RWPE2 (cell line): ENCODE measurements at regions not wholly inside any gene's neighbourhood (a gene's known extent, or its start where the extent isn't known, plus 50 kb on each side); places are given as distances from the start of the nearest gene placed in this dataset.

ENCODE experiments used
- ATAC-seq: fragments of 200-7000 bp; cut with Tn5 transposase; 3 replicates; pipeline ENCODE4 v1.9.1; 2021; ENCODE audit warnings: low read depth
- DNase-seq: peaks from one replicate; pipeline ENCODE4 v3.0.0-alpha.2; 2020; ENCODE audit warnings: low spot score
- H3K27ac ChIP-seq: fragments of 450-650 bp; 2 replicates; pipeline ENCODE4 v1.5.1; 2017; ENCODE audit warnings: mild to moderate bottlenecking; ENCODE audit not compliant: poor library complexity, severe bottlenecking
- H3K27me3 ChIP-seq: fragments of 250-450 bp; sonication (Bioruptor Pico); 2 replicates; pipeline ENCODE4 v1.5.1; 2021; ENCODE audit warnings: mild to moderate bottlenecking, moderate library complexity; ENCODE audit not compliant: insufficient read depth, poor library complexity, severe bottlenecking
- H3K36me3 ChIP-seq: fragments of 250-450 bp; sonication (Bioruptor Pico); 2 replicates; pipeline ENCODE4 v1.5.1; 2020; ENCODE audit warnings: low read depth, mild to moderate bottlenecking, moderate library complexity
- H3K4me1 ChIP-seq: fragments of 250-450 bp; sonication (Bioruptor Pico); 2 replicates; pipeline ENCODE4 v1.5.1; 2021; ENCODE audit warnings: mild to moderate bottlenecking, moderate library complexity; ENCODE audit not compliant: insufficient read depth, poor library complexity, severe bottlenecking
- H3K4me3 ChIP-seq: fragments of 250-450 bp; sonication (Bioruptor Pico); 2 replicates; pipeline ENCODE4 v1.5.1; 2021; ENCODE audit warnings: mild to moderate bottlenecking, moderate library complexity; ENCODE audit not compliant: severe bottlenecking
- H3K9me3 ChIP-seq: fragments of 250-450 bp; sonication (Bioruptor Pico); 2 replicates; pipeline ENCODE4 v1.5.1; 2021; ENCODE audit warnings: mild to moderate bottlenecking, moderate library complexity; ENCODE audit not compliant: severe bottlenecking
- TF ChIP-seq, protein P1 (sequence below): fragments of 450-650 bp; IDR thresholded peaks from one replicate; pipeline ENCODE4 v1.5.1; 2017; ENCODE audit warnings: mild to moderate bottlenecking, moderate library complexity; ENCODE audit not compliant: poor library complexity, severe bottlenecking

DNA sequence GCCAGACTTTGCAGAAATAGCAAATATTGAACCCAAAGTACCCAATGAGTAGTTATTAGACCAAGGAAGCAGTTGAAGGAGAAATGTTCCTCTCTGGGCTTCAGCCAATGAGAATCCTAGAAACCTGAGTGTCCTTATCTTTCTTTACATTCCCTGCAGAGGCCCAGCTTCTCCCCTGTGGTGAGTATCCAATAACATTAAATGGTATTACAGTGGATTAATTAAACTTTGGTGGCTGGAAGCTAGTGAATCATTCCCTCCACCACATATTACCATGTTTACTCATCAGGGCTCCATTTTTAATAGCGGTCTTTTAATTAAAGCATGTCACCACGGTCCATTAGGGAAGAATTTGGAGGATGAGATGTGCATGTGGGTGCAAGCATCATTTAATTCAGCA lies 74.0 kb downstream of the UNC5CL start:
- DNase-seq (no peak), ATAC-seq (no peak)
- no peak overlapping the region for H3K27ac ChIP-seq
- no peak overlapping the region for H3K4me3 ChIP-seq
- no peaks in the 10 kb centered on the region for H3K27me3 ChIP-seq
- no peaks in the 10 kb centered on the region for H3K9me3 ChIP-seq
- TF ChIP-seq, protein P1, sequence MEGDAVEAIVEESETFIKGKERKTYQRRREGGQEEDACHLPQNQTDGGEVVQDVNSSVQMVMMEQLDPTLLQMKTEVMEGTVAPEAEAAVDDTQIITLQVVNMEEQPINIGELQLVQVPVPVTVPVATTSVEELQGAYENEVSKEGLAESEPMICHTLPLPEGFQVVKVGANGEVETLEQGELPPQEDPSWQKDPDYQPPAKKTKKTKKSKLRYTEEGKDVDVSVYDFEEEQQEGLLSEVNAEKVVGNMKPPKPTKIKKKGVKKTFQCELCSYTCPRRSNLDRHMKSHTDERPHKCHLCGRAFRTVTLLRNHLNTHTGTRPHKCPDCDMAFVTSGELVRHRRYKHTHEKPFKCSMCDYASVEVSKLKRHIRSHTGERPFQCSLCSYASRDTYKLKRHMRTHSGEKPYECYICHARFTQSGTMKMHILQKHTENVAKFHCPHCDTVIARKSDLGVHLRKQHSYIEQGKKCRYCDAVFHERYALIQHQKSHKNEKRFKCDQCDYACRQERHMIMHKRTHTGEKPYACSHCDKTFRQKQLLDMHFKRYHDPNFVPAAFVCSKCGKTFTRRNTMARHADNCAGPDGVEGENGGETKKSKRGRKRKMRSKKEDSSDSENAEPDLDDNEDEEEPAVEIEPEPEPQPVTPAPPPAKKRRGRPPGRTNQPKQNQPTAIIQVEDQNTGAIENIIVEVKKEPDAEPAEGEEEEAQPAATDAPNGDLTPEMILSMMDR: no peak
- no peaks in the 10 kb centered on the region for H3K36me3 ChIP-seq
- peaks cover 12% of the 10 kb centered on the region for H3K4me1 ChIP-seq

DNA sequence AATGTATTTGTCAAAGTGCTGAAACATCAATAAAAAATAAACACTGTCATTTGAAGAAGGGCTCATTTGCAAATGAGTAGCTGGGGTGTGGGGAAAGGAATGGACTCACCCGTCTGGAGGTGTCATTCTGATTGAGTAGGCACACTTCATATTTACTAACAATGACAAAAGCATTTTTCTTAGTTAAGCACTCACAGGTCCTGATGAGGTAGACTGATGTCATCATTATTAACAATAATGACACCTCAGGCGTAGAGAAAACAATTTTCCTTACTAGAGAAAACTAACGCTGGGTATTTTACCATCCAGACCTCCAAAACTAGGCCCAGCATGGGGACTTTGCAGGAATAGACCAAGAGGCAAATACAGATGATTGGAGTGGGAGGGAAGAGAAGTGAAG lies 76.0 kb downstream of the UNC5CL start:
- no peak overlapping the region for H3K4me3 ChIP-seq
- no peaks in the 10 kb centered on the region for H3K9me3 ChIP-seq
- no peak for ATAC-seq
- TF ChIP-seq, protein P1: no peak
- DNase-seq: no peak
- H3K4me1 ChIP-seq: peaks cover 26% of the 10 kb centered on the region
- H3K27ac ChIP-seq: peak overlapping the region; percentile 89
- no peaks in the 10 kb centered on the region for H3K36me3 ChIP-seq
- no peaks in the 10 kb centered on the region for H3K27me3 ChIP-seq

DNA sequence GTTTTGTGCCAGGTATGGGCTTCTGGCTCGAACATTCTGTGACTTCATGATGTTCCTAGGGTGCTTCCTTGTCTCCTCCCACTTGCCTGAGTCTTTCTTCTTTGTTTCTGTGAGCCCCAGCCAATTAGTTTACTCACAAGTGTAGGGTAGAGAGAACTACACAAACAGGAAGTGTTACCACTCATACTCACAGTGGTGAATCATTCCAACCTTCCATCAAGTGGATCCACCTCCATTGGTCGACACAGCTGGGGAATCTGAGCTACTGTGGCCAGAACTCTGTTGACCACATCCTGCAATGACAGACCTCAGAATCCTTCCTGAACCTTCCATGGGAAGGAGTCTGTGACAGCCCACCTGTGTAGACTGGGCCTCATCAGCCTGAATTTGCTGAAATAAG lies 76.8 kb downstream of the UNC5CL start:
- H3K27ac ChIP-seq: peak overlapping the region; percentile 89

DNA sequence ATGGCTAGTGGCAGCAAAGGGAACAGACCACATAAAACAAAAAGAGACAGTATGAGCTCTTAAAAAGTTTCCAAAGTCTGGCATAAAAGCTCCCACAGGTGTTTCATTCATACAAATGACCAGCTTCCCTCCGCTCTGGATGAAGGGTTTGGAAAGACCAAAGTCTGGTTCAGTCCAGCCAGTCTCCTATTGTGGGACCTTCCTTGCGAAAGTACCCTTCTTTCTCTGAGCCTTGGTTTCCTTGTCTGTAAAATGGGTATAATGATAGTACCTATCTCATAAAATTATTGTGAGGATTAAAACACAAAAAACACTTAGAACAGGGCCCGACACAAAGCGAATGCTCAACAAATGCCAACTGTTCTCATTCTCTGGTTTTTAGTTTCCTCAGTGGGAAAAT lies 77.2 kb downstream of the UNC5CL start:
- Histone ChIP-seq H3K4me1 (peaks cover 37% of the 10 kb centered on the region), H3K9me3 (no peaks in the 10 kb centered on the region), H3K27me3 (no peaks in the 10 kb centered on the region), H3K27ac (peak overlapping the region; percentile 89), H3K36me3 (no peaks in the 10 kb centered on the region), H3K4me3 (no peak overlapping the region)
- ATAC-seq (no peak), DNase-seq (no peak)
- TF ChIP-seq, protein P1: no peak

More for the DNA sequence above, 76.8 kb downstream of the UNC5CL start:
- DNase-seq: peak; percentile 78
- Histone ChIP-seq H3K27me3 (no peaks in the 10 kb centered on the region), H3K36me3 (no peaks in the 10 kb centered on the region), H3K4me3 (no peak overlapping the region), H3K4me1 (peaks cover 34% of the 10 kb centered on the region), H3K9me3 (no peaks in the 10 kb centered on the region)
- TF ChIP-seq, protein P1: no peak
- peak; percentile 82 for ATAC-seq

DNA sequence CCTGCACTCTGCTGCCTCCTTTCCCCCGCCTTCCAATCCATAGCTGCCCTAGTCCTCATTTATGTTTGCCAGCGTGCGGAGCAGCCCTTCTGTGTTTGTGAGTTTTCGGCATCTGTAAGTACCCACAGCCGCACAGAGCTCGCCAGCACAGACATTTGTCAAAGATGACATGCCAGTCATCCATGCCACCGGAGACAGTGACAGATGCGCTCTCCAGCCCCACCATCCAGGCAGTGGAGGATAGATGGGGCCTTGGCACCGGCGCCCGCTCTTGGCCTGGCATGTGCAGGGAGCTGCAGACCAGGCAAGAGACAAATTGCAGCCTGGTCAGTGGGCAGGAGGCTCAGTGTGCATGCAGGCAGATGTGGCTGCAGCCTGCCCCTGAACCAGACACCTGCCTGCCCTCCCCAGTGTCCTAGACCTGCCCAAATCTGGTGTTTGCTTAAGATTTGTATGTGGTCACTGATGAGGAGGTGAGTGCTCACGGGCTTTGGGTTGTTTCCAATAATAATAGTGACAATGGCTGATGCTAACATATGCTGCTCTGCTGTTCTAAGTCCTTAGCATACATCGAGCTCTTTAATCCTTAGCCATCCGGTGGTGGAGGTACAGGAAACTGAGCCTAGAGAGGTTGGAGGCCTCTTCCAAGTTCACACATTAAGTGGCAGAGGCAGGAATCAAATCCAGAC lies 78.1 kb downstream of the UNC5CL start:
- Histone ChIP-seq H3K4me1 (peaks cover 37% of the 10 kb centered on the region), H3K27ac (peak overlapping the region; percentile 89), H3K27me3 (no peaks in the 10 kb centered on the region), H3K4me3 (no peak overlapping the region), H3K9me3 (no peaks in the 10 kb centered on the region), H3K36me3 (no peaks in the 10 kb centered on the region)
- TF ChIP-seq, protein P1: no peak
- ATAC-seq (peak; percentile 8; the same call in 2 of the 3 replicates), DNase-seq (no peak)
